Naive B cell (primary cell): ENCODE measurements at regions not wholly inside any gene's neighbourhood (a gene's known extent, or its start where the extent isn't known, plus 50 kb on each side); places are given as distances from the start of the nearest gene placed in this dataset.
A peak's percentile ranks its signal among the peaks of the same experiment; 100 is the strongest.

Source experiments
- ATAC-seq, 2 donors: fragments of 150-1000 bp; cut with Tn5 transposase; 2 replicates each; pipeline ENCODE4 v1.10.0; 2021; ENCODE audit warnings: low read depth in 2 of 2, mild to moderate bottlenecking in 2 of 2, moderate library complexity in 2 of 2
- DNase-seq: peaks from one replicate; pipeline ENCODE4 v3.0.0; 2022
- H3K27ac Mint-ChIP-seq, 6 donors: one replicate each; pipeline ENCODE4 v1.8.0; 2020 to 2022; ENCODE audit warnings: mild to moderate bottlenecking in 6 of 6, mixed read lengths in 6 of 6, moderate library complexity in 5 of 6, inconsistent platforms in 2 of 6
- H3K27me3 Mint-ChIP-seq, 3 donors: one replicate each; pipeline ENCODE4 v1.8.0; 2021 to 2022; ENCODE audit warnings: mixed read lengths in 3 of 3, mild to moderate bottlenecking in 1 of 3
- H3K36me3 Mint-ChIP-seq, 2 donors: one replicate each; pipeline ENCODE4 v1.8.0; 2020 to 2022; ENCODE audit warnings: mixed read lengths in 2 of 2, inconsistent platforms in 1 of 2, mild to moderate bottlenecking in 1 of 2
- H3K4me1 Mint-ChIP-seq, 3 donors: one replicate each; pipeline ENCODE4 v1.8.0; 2020 to 2022; ENCODE audit warnings: mixed read lengths in 3 of 3, inconsistent platforms in 1 of 3, mild to moderate bottlenecking in 1 of 3, moderate library complexity in 1 of 3
- H3K4me3 Mint-ChIP-seq, 8 donors: one replicate each; pipeline ENCODE4 v1.8.0; 2020 to 2022; ENCODE audit warnings: mild to moderate bottlenecking in 8 of 8, mixed read lengths in 8 of 8, moderate library complexity in 8 of 8, inconsistent platforms in 2 of 8
- H3K9me3 Mint-ChIP-seq, 7 donors: one replicate each; pipeline ENCODE4 v1.8.0; 2020 to 2022; ENCODE audit warnings: mixed read lengths in 7 of 7, mild to moderate bottlenecking in 5 of 7, inconsistent platforms in 2 of 7, moderate library complexity in 1 of 7

DNA sequence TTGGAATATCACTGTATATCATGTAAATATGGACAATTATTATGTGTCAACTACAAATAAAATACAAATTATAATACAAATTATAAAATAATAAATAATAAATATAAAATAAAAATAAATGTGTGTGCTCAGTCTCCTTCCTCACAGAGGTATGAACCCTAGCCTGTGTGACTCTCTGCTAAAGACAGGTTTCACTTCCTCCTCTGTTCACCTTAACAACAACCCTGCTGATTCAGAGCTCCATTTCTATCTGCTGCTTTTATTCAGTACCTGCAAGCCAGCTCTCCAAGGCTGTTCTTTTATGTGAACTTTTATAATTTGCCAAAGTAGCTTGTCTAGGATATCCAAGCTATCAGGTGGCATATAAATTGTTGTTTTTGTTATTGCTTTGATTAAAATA lies 610.7 kb upstream of the GRM7 start:
- no peaks in the 10 kb centered on the region for H3K27me3 Mint-ChIP-seq
- H3K4me3 Mint-ChIP-seq, result peak overlapping the region; percentile 27 to 80 (median 62)
- DNase-seq (peak; percentile 53), ATAC-seq (peak; percentile 97 to 98)
- peaks cover 0 to 6% (median 0%) of the 10 kb centered on the region in 7 donors for H3K9me3 Mint-ChIP-seq
- peaks cover 29 to 49% (median 38%) of the 10 kb centered on the region in 3 donors for H3K4me1 Mint-ChIP-seq
- H3K36me3 Mint-ChIP-seq, result peaks cover 0 to 4% of the 10 kb centered on the region in 2 donors
- peak overlapping the region in 3 of 6 donors; percentile 30 to 63 (median 34) for H3K27ac Mint-ChIP-seq

DNA sequence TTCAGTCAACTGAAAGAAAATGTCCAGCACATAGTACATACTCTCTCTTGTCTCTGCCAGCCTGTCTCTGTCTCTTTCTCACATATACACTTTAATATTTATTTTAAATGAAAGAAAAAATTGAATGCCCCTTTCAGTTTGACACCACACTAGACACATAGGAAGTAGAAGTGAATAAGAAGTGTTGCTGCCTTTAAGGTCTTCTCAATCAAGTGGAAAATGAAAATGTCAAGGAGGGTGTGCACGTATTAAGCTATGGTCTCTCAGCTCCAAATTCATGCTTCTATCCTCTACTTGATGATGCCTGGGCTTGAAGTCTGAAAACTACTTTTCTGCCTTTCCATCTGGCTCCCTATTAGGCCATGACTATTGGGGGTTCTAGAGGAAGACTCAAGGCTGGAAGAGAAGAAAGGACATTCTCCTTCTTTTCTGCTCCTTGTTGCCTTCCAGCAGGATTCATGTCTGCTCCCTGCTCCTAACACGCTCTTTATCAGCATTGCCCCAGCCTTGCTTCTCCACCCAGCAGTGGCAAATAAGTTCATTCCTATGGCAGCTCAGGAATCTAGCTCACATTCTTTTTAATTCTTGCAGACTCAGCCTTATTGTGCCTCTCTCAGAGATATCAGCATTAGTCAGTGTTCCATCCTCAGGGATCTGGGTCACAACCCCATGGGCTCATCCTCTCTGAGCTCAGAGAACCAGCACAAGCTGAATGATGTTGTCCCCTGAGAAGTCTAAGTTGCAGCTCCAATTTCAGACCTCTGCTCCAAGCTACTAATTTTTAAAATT lies 609.1 kb upstream of the GRM7 start:
- ATAC-seq (no peak), DNase-seq (no peak)
- Mint-ChIP-seq H3K4me1 (peaks cover 29 to 49% (median 38%) of the 10 kb centered on the region in 3 donors), H3K27ac (peak overlapping the region in 5 of 6 donors; percentile 31 to 84 (median 79)), H3K36me3 (peaks cover 0 to 8% of the 10 kb centered on the region in 2 donors), H3K9me3 (peaks cover 0 to 9% (median 0%) of the 10 kb centered on the region in 7 donors), H3K27me3 (no peaks in the 10 kb centered on the region), H3K4me3 (peak overlapping the region in 6 of 8 donors; percentile 18 to 76 (median 40))

DNA sequence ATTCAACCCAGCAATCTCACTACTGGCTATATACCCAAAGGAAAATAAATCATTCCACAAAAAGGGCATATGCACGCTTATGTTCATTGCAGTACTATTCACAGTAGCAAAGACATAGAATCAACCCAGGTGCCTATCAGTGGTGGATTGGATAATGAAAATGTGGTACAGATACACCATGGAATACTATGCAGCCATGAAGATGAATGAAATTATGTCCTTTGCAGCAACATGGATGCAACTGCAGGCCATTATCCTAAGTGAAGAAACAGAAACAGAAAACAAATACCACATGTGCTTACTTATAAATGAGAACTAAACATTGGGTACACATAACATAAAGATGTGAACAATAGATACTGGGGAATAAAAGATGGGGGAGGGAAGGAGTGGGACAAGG lies 606.4 kb upstream of the GRM7 start:
- Mint-ChIP-seq H3K4me1 (peaks cover 20 to 40% (median 34%) of the 10 kb centered on the region in 3 donors), H3K27me3 (no peaks in the 10 kb centered on the region), H3K27ac (no peak overlapping the region), H3K9me3 (peaks cover 0 to 9% (median 0%) of the 10 kb centered on the region in 7 donors), H3K4me3 (no peak overlapping the region), H3K36me3 (peaks cover 0 to 8% of the 10 kb centered on the region in 2 donors)
- ATAC-seq (no peak), DNase-seq (no peak)

DNA sequence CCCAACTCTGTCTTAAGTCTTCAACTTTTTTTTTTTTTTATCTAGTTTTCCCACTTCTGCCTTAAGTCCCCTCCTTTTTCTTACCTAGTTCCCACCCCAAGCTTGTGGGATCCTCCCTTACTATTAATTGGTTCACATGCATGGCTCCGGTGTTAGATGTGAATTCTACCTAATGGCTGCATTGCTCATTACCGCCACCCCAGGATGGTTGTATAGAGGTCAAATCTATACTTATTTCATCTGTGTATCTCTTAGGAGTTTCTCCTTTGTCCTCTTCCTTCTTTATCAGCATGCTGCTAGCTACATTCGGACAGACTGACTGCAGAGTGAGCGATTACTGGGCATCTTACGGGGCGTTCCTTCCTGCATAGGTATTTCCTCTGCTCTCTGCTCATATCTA lies 605.7 kb upstream of the GRM7 start:
- no peak overlapping the region for H3K27ac Mint-ChIP-seq
- H3K27me3 Mint-ChIP-seq, result no peaks in the 10 kb centered on the region
- ATAC-seq (no peak), DNase-seq (no peak)
- no peak overlapping the region for H3K4me3 Mint-ChIP-seq
- peaks cover 16 to 34% (median 29%) of the 10 kb centered on the region in 3 donors for H3K4me1 Mint-ChIP-seq
- H3K36me3 Mint-ChIP-seq, result peaks cover 0 to 8% of the 10 kb centered on the region in 2 donors
- peaks cover 0 to 9% (median 0%) of the 10 kb centered on the region in 7 donors for H3K9me3 Mint-ChIP-seq

DNA sequence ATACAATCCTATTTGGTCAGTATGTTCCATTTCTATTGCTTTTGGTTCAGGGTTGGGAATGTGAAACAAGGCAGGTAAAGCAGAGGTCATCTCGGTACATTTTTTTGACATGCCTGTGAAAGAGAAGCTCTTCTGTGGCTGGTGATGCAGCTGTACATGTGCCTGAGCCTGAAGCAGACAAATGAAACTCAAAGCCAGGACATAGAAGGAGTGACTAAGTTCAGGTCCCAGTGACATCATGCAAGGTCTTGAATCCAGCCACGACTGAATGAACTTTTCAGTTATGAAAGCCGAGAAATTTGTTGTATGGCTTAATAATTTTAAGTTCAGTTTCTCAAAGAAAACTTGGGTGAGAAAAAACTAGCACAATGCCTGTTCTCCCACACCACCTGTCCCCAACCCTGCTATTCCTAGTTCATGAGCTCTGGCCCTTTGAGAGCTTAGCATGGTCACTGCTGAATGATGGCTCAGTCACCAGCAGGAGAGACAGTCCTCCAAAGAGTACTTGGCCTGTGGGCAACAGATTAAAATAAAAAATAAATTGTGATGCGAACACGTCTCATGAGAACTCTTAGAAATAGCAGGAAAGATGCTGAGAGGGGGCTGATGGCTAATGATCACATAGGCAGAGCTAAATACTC lies 600.2 kb upstream of the GRM7 start:
- H3K4me3 Mint-ChIP-seq, result no peak overlapping the region
- no peaks in the 10 kb centered on the region for H3K36me3 Mint-ChIP-seq
- peaks cover 0 to 8% (median 7%) of the 10 kb centered on the region in 3 donors for H3K4me1 Mint-ChIP-seq

DNA sequence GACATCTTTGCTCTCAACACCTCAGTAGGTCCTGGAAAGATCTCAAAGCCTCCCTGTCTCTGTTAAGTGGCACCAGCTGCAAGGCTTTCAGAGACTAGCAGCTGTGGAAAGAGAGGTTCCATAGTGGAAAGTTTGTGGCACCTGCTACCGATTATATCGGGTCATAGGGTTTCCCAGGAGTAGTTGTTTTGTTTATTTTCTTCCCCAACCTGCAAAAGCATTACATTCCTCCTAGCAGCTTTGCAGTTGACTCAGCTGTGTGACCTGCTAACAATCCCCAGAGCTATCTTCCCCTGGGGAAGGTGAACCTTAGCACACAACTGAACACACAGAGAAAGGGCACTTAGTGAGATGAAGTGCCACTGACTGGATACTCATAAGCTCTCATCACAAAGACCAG lies 598.9 kb upstream of the GRM7 start:
- Mint-ChIP-seq H3K27me3 (peaks cover 0 to 6% (median 0%) of the 10 kb centered on the region in 3 donors), H3K27ac (no peak overlapping the region), H3K4me1 (peaks cover 0 to 8% (median 7%) of the 10 kb centered on the region in 3 donors), H3K36me3 (no peaks in the 10 kb centered on the region), H3K4me3 (no peak overlapping the region), H3K9me3 (peaks cover 0 to 3% (median 0%) of the 10 kb centered on the region in 7 donors)
- no peak for ATAC-seq
- no peak for DNase-seq

More for the DNA sequence above, 600.2 kb upstream of the GRM7 start:
- DNase-seq (no peak), ATAC-seq (no peak)
- peaks cover 0 to 3% (median 0%) of the 10 kb centered on the region in 7 donors for H3K9me3 Mint-ChIP-seq
- no peak overlapping the region for H3K27ac Mint-ChIP-seq
- peaks cover 0 to 6% (median 0%) of the 10 kb centered on the region in 3 donors for H3K27me3 Mint-ChIP-seq

DNA sequence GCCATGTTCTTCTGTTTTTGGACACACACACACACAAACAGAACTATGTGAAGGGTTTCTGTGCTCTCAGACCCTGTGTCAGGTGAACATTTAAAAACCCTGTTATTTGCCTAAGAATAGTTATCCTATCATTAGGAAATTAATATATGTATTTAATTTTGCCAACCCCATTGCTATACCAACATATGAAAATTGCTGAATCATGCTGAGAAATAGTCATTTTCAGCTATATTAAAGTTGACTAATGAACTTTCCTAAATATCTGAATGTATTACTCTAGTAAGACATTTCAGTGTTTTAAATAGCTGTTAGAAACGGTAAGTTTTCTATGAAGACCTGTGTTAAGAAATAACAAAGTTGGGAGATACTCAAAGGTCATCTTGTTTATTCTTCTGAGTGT lies 596.9 kb upstream of the GRM7 start:
- H3K4me1 Mint-ChIP-seq, result peaks cover 0 to 1% (median under 1%) of the 10 kb centered on the region in 3 donors
- DNase-seq, result no peak
- H3K36me3 Mint-ChIP-seq, result no peaks in the 10 kb centered on the region
- peaks cover 0 to 6% (median 0%) of the 10 kb centered on the region in 3 donors for H3K27me3 Mint-ChIP-seq
- H3K9me3 Mint-ChIP-seq, result peaks cover 0 to 8% (median 0%) of the 10 kb centered on the region in 7 donors
- H3K4me3 Mint-ChIP-seq, result no peak overlapping the region
- H3K27ac Mint-ChIP-seq, result no peak overlapping the region
- ATAC-seq, result no peak

DNA sequence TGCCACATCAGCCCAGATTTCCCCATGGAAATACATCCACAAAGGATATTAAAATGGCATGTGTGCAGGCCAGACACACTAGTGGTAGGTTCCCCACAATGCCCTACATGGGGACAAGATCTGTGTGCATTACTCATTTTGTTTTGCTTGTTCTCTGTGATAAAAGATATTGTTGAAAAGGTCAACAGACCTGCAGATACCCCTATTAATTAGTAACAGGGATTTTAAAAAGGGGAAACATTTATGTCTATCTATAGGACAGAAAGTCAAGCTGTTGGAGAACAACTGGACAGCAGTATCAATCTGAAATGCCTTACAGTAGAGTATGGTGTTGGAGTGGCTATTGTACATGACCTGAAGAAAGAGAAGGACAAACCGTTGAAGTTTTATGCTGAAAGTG lies 596.0 kb upstream of the GRM7 start:
- no peak for DNase-seq
- H3K9me3 Mint-ChIP-seq, result peaks cover 0 to 8% (median 2%) of the 10 kb centered on the region in 7 donors
- ATAC-seq, result no peak

DNA sequence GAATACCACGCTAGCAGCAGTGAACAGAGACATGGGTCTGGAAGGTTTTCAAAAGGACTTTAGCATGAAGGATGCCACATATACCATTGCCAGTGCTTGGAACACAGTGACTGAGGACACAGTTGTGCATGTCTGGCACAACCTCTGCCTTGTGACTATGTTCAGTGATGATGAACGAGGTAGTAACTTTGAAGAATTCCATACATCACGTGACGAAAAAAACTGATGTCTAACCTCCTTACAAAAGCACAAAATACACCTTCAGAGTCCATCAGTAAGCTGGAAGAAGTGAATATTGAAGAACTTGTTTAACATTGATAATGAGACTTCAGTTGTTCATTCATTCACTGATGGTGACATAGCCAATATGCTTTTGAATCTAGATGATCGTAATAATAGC lies 594.8 kb upstream of the GRM7 start:
- no peaks in the 10 kb centered on the region for H3K4me1 Mint-ChIP-seq
- no peak for ATAC-seq
- H3K27me3 Mint-ChIP-seq, result peaks cover 0 to 9% (median 6%) of the 10 kb centered on the region in 3 donors
- H3K27ac Mint-ChIP-seq, result peak overlapping the region in 1 of 6 donors; percentile 37
- peaks cover 0 to 8% (median 2%) of the 10 kb centered on the region in 7 donors for H3K9me3 Mint-ChIP-seq
- no peak overlapping the region for H3K4me3 Mint-ChIP-seq
- H3K36me3 Mint-ChIP-seq, result no peaks in the 10 kb centered on the region
- DNase-seq, result no peak

More for the DNA sequence above, 596.0 kb upstream of the GRM7 start:
- peak overlapping the region in 1 of 8 donors; percentile 21 for H3K4me3 Mint-ChIP-seq
- no peaks in the 10 kb centered on the region for H3K36me3 Mint-ChIP-seq
- peaks cover 0 to 6% (median 5%) of the 10 kb centered on the region in 3 donors for H3K27me3 Mint-ChIP-seq
- no peak overlapping the region for H3K27ac Mint-ChIP-seq
- no peaks in the 10 kb centered on the region for H3K4me1 Mint-ChIP-seq

DNA sequence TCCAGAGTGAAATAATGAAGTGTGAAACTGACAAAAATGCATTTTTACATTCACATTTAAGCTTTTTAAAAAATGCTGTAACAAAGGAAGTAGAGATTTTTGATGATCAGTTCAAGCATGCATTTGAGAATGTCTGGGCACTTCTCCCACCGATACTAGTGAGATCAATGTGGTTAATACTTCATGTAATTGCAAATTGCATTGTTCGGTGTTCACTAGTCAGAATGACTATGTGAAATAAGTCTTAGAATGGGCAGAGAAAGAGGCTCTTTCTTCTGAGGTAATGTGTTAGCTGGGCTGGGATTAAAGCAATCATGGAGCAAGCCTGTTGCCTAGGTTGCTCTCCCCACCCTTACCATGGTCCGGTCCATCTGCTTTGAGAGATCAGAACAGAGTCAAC lies 587.0 kb upstream of the GRM7 start:
- Mint-ChIP-seq H3K9me3 (peaks cover 0 to 5% (median 3%) of the 10 kb centered on the region in 7 donors), H3K36me3 (no peaks in the 10 kb centered on the region), H3K4me1 (peaks cover 0 to 3% (median 0%) of the 10 kb centered on the region in 3 donors), H3K27me3 (peaks cover 0 to 9% (median 4%) of the 10 kb centered on the region in 3 donors), H3K4me3 (no peak overlapping the region), H3K27ac (no peak overlapping the region)
- no peak for DNase-seq
- no peak for ATAC-seq

DNA sequence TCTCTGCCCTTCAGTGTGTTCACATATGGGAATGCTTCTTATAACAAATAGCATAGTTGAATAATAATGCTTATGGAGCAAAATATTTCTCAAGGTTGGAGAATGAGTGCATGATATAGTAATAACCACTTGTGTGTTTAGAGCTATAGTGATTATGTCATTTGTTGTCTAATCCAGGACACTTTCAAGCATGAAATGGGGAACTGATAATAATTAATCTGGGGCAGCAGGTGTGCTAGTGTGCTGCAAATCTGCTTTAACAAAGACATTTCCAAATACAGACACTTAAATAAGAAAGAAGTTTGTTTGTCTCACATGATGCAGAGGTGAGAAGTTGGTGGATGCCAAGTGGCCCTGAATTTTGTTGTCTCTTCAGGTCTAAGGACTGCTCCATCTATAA lies 579.3 kb upstream of the GRM7 start:
- ATAC-seq (peak; percentile 75 to 78), DNase-seq (no peak)
- peak overlapping the region in 5 of 8 donors; percentile 31 to 70 (median 50) for H3K4me3 Mint-ChIP-seq
- peaks cover 31 to 45% (median 40%) of the 10 kb centered on the region in 3 donors for H3K4me1 Mint-ChIP-seq
- peaks cover 5 to 6% of the 10 kb centered on the region in 2 donors for H3K36me3 Mint-ChIP-seq
- H3K27ac Mint-ChIP-seq, result peak overlapping the region in 4 of 6 donors; percentile 35 to 80 (median 47)
- H3K27me3 Mint-ChIP-seq, result no peaks in the 10 kb centered on the region
- peaks cover 0 to 4% (median 2%) of the 10 kb centered on the region in 7 donors for H3K9me3 Mint-ChIP-seq

DNA sequence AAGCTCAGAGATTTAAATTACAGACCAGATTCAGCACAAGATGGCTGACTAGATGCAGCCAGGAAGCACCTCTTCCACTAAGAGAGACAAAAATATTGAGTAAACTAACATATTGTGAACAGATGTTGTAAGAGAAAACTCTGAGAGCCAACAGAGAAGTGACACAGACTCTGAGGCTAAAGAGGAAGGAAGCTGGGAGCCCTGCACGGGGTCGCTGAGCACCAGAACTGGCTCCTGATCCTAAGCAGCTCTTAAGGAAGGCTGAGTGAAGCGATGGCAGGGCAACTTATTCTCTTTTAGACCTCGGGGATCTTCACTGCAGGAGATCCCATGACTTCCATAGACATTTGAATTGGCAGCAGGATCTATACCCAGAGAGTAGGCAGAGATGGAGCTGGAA lies 578.0 kb upstream of the GRM7 start:
- H3K4me3 Mint-ChIP-seq, result peak overlapping the region in 6 of 8 donors; percentile 0 to 81 (median 30)
- no peaks in the 10 kb centered on the region for H3K27me3 Mint-ChIP-seq

DNA sequence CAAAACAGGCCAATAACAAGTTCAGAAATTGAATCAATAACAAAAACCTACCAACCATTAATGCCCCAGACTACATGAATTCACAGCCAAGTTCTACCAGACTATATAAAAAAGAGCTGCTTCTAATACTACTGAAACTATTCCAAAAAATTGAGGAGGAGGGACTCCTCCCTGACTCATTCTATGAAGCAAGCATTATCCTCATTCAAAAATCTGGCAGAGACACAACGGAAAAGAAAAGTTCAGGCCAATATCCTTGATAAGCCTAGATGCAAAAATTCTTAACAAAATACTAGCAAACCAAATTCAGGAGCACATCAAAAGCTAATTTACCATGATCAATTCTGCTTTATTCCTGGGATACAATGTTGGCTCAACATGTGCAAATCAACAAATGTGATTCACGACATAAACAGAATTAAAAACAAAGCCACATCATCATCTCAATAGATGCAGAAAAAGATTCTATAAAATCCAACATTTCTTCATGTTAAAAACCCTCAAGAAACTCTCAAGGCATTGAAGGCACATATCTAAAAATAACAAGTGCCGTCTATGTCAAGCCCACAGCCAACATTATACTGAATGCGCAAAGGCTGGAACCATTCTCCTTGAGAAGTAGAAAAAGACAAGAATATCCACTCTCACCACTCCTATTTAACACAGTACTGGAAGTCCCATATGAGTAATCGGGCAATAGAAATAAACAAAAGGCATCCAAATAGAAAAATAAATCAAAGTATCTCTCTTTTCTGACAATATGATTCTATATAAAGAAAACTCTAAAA lies 573.6 kb upstream of the GRM7 start:
- no peak for DNase-seq
- Mint-ChIP-seq H3K27ac (peak overlapping the region in 1 of 6 donors; percentile 2), H3K4me3 (no peak overlapping the region), H3K4me1 (peaks cover 13 to 29% (median 14%) of the 10 kb centered on the region in 3 donors), H3K9me3 (peaks cover 6 to 36% (median 12%) of the 10 kb centered on the region in 7 donors), H3K27me3 (peaks cover 0 to 6% (median 0%) of the 10 kb centered on the region in 3 donors), H3K36me3 (peaks cover 8 to 10% of the 10 kb centered on the region in 2 donors)
- no peak for ATAC-seq

More for the DNA sequence above, 578.0 kb upstream of the GRM7 start:
- DNase-seq (peak; percentile 9), ATAC-seq (peak; percentile 70 to 73)
- peaks cover 0 to 4% (median 2%) of the 10 kb centered on the region in 7 donors for H3K9me3 Mint-ChIP-seq
- H3K4me1 Mint-ChIP-seq, result peaks cover 31 to 47% (median 40%) of the 10 kb centered on the region in 3 donors
- H3K27ac Mint-ChIP-seq, result peak overlapping the region in 4 of 6 donors; percentile 2 to 19 (median 10)
- H3K36me3 Mint-ChIP-seq, result peaks cover 6 to 8% of the 10 kb centered on the region in 2 donors
